IMR-90 (cell line): ENCODE measurements at regions not wholly inside any gene's neighbourhood (a gene's known extent, or its start where the extent isn't known, plus 50 kb on each side); places are given as distances from the start of the nearest gene placed in this dataset.

Experiments
- ATAC-seq: fragments of 200-7000 bp; cut with Tn5 transposase; 2 replicates; pipeline ENCODE4 v1.9.1; 2020; ENCODE audit warnings: low read depth, mild to moderate bottlenecking, moderate library complexity
- BruUV-seq: library from RNA; stranded (reverse); fragments of 400-500 nt; replicated peaks from 2 replicates; lab custom pipeline; 2021; lab: Mats Ljungman, UMichigan
- CTCF ChIA-PET: fragments of 300-600 bp; formaldehyde crosslinking; extraction: SDS; loops from one replicate; lab custom pipeline; 2021; ENCODE audit warnings: antibody characterized with exemption; lab: Yijun Ruan, JAX
- POLR2A ChIA-PET: fragments of 300-600 bp; sonication (Branson Sonifier 250); formaldehyde crosslinking; loops from one replicate; lab custom pipeline; 2022; ENCODE audit warnings: antibody characterized with exemption; ENCODE audit not compliant: unreplicated experiment; lab: Charles Lee
- DNase-seq: peaks from one replicate; pipeline ENCODE4 v3.0.0; 2013
- H2AFZ ChIP-seq: replicated peaks from 2 replicates; pipeline ENCODE3; 2013; ENCODE audit warnings: low read length, mild to moderate bottlenecking; ENCODE audit not compliant: poor library complexity
- H2AK5ac ChIP-seq: 2 replicates; pipeline ENCODE4 v1.6.1; 2013; ENCODE audit warnings: low read depth, low read length, inconsistent platforms
- H2AK9ac ChIP-seq: replicated peaks from 2 replicates; pipeline ENCODE3; 2013; ENCODE audit warnings: mild to moderate bottlenecking, low read depth, low read length, moderate library complexity; ENCODE audit not compliant: poor library complexity
- H2BK120ac ChIP-seq: 2 replicates; pipeline ENCODE4 v1.6.1; 2013; ENCODE audit warnings: low read depth, low read length, inconsistent platforms
- H2BK15ac ChIP-seq: 3 replicates; pipeline ENCODE4 v1.6.1; 2013; ENCODE audit warnings: low read depth, low read length, inconsistent platforms
- H2BK20ac ChIP-seq: 2 replicates; pipeline ENCODE4 v1.6.1; 2013; ENCODE audit warnings: low read depth, mild to moderate bottlenecking, inconsistent platforms, low read length, moderate library complexity
- H2BK5ac ChIP-seq: 2 replicates; pipeline ENCODE4 v1.6.1; 2013; ENCODE audit warnings: mild to moderate bottlenecking, low read depth, low read length, inconsistent platforms; ENCODE audit not compliant: poor library complexity, severe bottlenecking
- H3K14ac ChIP-seq: replicated peaks from 2 replicates; pipeline ENCODE4 v1.6.1; 2013; ENCODE audit warnings: low read depth, low read length, inconsistent platforms
- H3K18ac ChIP-seq: 2 replicates; pipeline ENCODE4 v1.6.1; 2013; ENCODE audit warnings: low read depth, low read length, control low read depth
- H3K23ac ChIP-seq: 2 replicates; pipeline ENCODE4 v1.6.1; 2013; ENCODE audit warnings: low read depth, low read length, inconsistent platforms
- H3K27ac ChIP-seq: 2 replicates; pipeline ENCODE4 v1.5.1; 2013; ENCODE audit warnings: mild to moderate bottlenecking, control low read depth, low read length; ENCODE audit not compliant: insufficient read depth
- H3K27me3 ChIP-seq: 2 replicates; pipeline ENCODE4 v1.6.1; 2013; ENCODE audit warnings: low read length; ENCODE audit not compliant: control insufficient read depth, insufficient read depth
- H3K36me3 ChIP-seq: 2 replicates; pipeline ENCODE4 v1.6.1; 2013; ENCODE audit warnings: low read length, mixed read lengths; ENCODE audit not compliant: control insufficient read depth, insufficient read depth
- H3K4ac ChIP-seq: 2 replicates; pipeline ENCODE4 v1.6.1; 2013; ENCODE audit warnings: low read depth, low read length, inconsistent platforms
- H3K4me1 ChIP-seq: 2 replicates; pipeline ENCODE4 v1.6.1; 2013; ENCODE audit warnings: low read length, mixed read lengths; ENCODE audit not compliant: control insufficient read depth, insufficient read depth
- H3K4me2 ChIP-seq: 2 replicates; pipeline ENCODE4 v1.6.1; 2013; ENCODE audit warnings: low read depth, mild to moderate bottlenecking, control low read depth, low read length, moderate library complexity
- H3K4me3 ChIP-seq: 2 replicates; pipeline ENCODE4 v1.5.1; 2013; ENCODE audit warnings: low read depth, mild to moderate bottlenecking, control low read depth, low read length, moderate library complexity; ENCODE audit not compliant: insufficient read depth
- H3K56ac ChIP-seq: 2 replicates; pipeline ENCODE4 v1.6.1; 2013; ENCODE audit warnings: low read length, inconsistent platforms; ENCODE audit not compliant: insufficient read depth; ENCODE audit errors: extremely low read depth
- H3K79me1 ChIP-seq, 2 experiments: 2 replicates each; pipeline ENCODE4 v1.6.1; 2013; ENCODE audit warnings: low read length in 2 of 2, inconsistent platforms in 1 of 2, low read depth in 1 of 2
- H3K9ac ChIP-seq: 2 replicates; pipeline ENCODE4 v1.6.1; 2013; ENCODE audit warnings: low read depth, low read length, control low read depth
- H3K9me1 ChIP-seq: 2 replicates; pipeline ENCODE4 v1.6.1; 2013; ENCODE audit warnings: low read length, inconsistent platforms; ENCODE audit not compliant: insufficient read depth
- H3K9me3 ChIP-seq: 2 replicates; pipeline ENCODE4 v1.6.1; 2013; ENCODE audit warnings: low read length; ENCODE audit not compliant: control insufficient read depth, insufficient read depth
- H4K20me1 ChIP-seq: 2 replicates; pipeline ENCODE4 v1.6.1; 2013; ENCODE audit warnings: low read length, inconsistent platforms; ENCODE audit not compliant: insufficient read depth
- H4K5ac ChIP-seq: 2 replicates; pipeline ENCODE4 v1.6.1; 2013; ENCODE audit warnings: mild to moderate bottlenecking, low read depth, low read length, control low read depth
- H4K8ac ChIP-seq, 2 experiments: 2 replicates each; pipeline ENCODE4 v1.6.1; 2013; ENCODE audit warnings: low read depth in 2 of 2, low read length in 2 of 2, control low read depth in 1 of 2, inconsistent platforms in 1 of 2
- H4K91ac ChIP-seq: 2 replicates; pipeline ENCODE4 v1.6.1; 2013; ENCODE audit warnings: low read depth, low read length, inconsistent platforms; ENCODE audit not compliant: insufficient read depth
- BHLHE40 ChIP-seq: fragments of 150-350 bp; IDR thresholded peaks from 2 replicates; pipeline ENCODE4 v1.6.1; 2016; ENCODE audit warnings: mild to moderate bottlenecking, low read depth, low read length
- CEBPB ChIP-seq: IDR thresholded peaks from 2 replicates; pipeline ENCODE4 v1.6.1; 2012; ENCODE audit warnings: low read depth, low read length, improper control_type of control experiment
- CTCF ChIP-seq: conservative IDR thresholded peaks from 2 replicates; pipeline ENCODE4 v1.5.1; 2012; ENCODE audit warnings: mild to moderate bottlenecking, low read depth, low read length, improper control_type of control experiment
- MAZ ChIP-seq: IDR thresholded peaks from 2 replicates; pipeline ENCODE4 v1.6.1; 2012; ENCODE audit warnings: low read depth, mild to moderate bottlenecking, low read length, improper control_type of control experiment, moderate library complexity, borderline replicate concordance
- NFE2L2 ChIP-seq: fragments of 150-350 bp; IDR thresholded peaks from 2 replicates; pipeline ENCODE4 v1.6.1; 2016; ENCODE audit warnings: low read depth, mild to moderate bottlenecking, low read length
- POLR2A ChIP-seq: IDR thresholded peaks from 2 replicates; pipeline ENCODE4 v1.6.1; 2012; ENCODE audit warnings: mild to moderate bottlenecking, low read depth, low read length
- RAD21 ChIP-seq: IDR thresholded peaks from 2 replicates; pipeline ENCODE4 v1.6.1; 2012; ENCODE audit warnings: low read length, improper control_type of control experiment
- RCOR1 ChIP-seq: IDR thresholded peaks from 2 replicates; pipeline ENCODE4 v1.6.1; 2012; ENCODE audit warnings: mild to moderate bottlenecking, low read length, improper control_type of control experiment; ENCODE audit not compliant: insufficient replicate concordance
- RFX5 ChIP-seq: IDR thresholded peaks from 2 replicates; pipeline ENCODE4 v1.8.0; 2012; ENCODE audit warnings: low read depth, mild to moderate bottlenecking, low read length, moderate library complexity
- SMC3 ChIP-seq: fragments of 150-350 bp; IDR thresholded peaks from 2 replicates; pipeline ENCODE4 v1.6.1; 2016; ENCODE audit warnings: low read depth, mild to moderate bottlenecking, antibody characterized with exemption, low read length, moderate library complexity
- WGBS, 2 experiments: methylation state at CpG; one replicate each; pipeline versions ENCODE4 v1.1.5 to v1.1.7; 2013; ENCODE audit warnings: missing lambda C conversion rate in 2 of 2; ENCODE audit not compliant: insufficient read length in 1 of 2; ENCODE audit errors: extremely low coverage in 2 of 2; 5-methylcytosine and 5-hydroxymethylcytosine counted together
- dilution Hi-C: fragments of 300-500 bp; cut with HindIII; formaldehyde crosslinking; loops from one replicate; pipeline ENCODE4 v1.14.3; 2018; ENCODE audit warnings: low sequenced_read_pairs; ENCODE audit not compliant: unreplicated experiment
- in situ Hi-C: fragments of 300-500 bp; cut with MboI; formaldehyde crosslinking; loops from 3 replicates; pipeline ENCODE4 v1.14.3; 2019; ENCODE audit warnings: low sequenced_read_pairs, inconsistent platforms, mixed read lengths
- intact Hi-C: fragments of 100-400 bp; cut with micrococcal nuclease; formaldehyde crosslinking; loops from 2 replicates; pipeline ENCODE4 v1.10.0; 2022

DNA sequence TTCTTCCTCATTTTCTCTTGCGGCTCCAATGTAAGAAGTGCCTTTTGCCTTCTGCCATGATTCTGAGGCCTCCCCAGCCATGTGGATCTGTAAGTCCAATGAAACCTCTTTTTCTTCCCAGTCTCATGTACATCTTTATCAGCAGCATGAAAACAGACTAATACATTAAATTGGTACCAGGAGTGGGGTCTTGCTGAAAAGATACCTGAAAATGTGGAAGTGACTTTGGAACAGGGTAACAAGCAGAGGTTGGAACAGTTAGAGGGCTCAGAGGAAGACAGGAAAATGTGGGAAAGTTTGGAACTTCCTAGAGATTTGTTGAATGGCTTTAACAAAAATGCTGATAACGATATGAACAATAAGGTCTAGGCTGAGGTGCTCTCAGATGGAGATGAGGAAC lies 316.7 kb upstream of the HS3ST5 start:
- Histone ChIP-seq H2BK15ac (no peak overlapping the region), H3K79me1 (no peaks in the 10 kb centered on the region), H2BK5ac (no peak overlapping the region), H3K36me3 (no peaks in the 10 kb centered on the region), H4K20me1 (no peaks in the 10 kb centered on the region), H3K27ac (no peak overlapping the region), H2AK5ac (no peak overlapping the region), H3K4me2 (no peak overlapping the region), H3K23ac (no peak overlapping the region), H3K27me3 (no peaks in the 10 kb centered on the region), H3K14ac (no peak overlapping the region), H2BK20ac (no peak overlapping the region), H4K91ac (no peak overlapping the region), H3K18ac (no peak overlapping the region), H3K56ac (no peak overlapping the region), H3K4ac (no peak overlapping the region), H3K4me1 (no peaks in the 10 kb centered on the region), H4K5ac (no peak overlapping the region), H2AK9ac (no peak overlapping the region), H2BK120ac (no peak overlapping the region), H3K9me1 (no peaks in the 10 kb centered on the region), H4K8ac (no peak overlapping the region), H2AFZ (no peak overlapping the region), H3K4me3 (no peak overlapping the region), H3K9ac (no peak overlapping the region), H3K9me3 (0 out of 2 replicates have a peak, but pooled peaks cover 2% of the 10 kb centered on the region)
- intact Hi-C loops (no loop called here), dilution Hi-C loops (no loop called here), in situ Hi-C loops (no loop called here)
- DNase-seq (no peak), ATAC-seq (no peak)
- no TSS peak for BruUV-seq
- 0% methylated on average over 1 of the region's 2 CpGs; no CpG with 5 or more reads in 1 of the 2 experiments for WGBS, 2 experiments
- POLR2A ChIA-PET = no interaction called here
- CTCF ChIA-PET = no interaction called here
- TF ChIP-seq NFE2L2 (no peak), RFX5 (no peak), SMC3 (no peak), CEBPB (no peak), BHLHE40 (no peak), RAD21 (no peak), RCOR1 (no peak), MAZ (no peak), POLR2A (no peak), CTCF (no peak)
